WTC11 (cell line): ENCODE measurements at regions not wholly inside any gene's neighbourhood (a gene's known extent, or its start where the extent isn't known, plus 50 kb on each side); places are given as distances from the start of the nearest gene placed in this dataset.

ENCODE experiments used
- ATAC-seq: fragments of 200-7000 bp; cut with Tn5 transposase; 2 replicates; pipeline ENCODE4 v1.10.0; 2021; ENCODE audit warnings: mild to moderate bottlenecking, moderate library complexity
- CTCF ChIA-PET: fragments of 300-600 bp; sonication (Branson Sonifier 250); formaldehyde crosslinking; loops from one replicate; lab custom pipeline; 2021; ENCODE audit warnings: antibody characterized with exemption; lab: Charles Lee
- POLR2A ChIA-PET: fragments of 350-600 bp; sonication (Branson Sonifier 250); formaldehyde crosslinking; loops from one replicate; lab custom pipeline; 2021; ENCODE audit warnings: antibody characterized with exemption; lab: Charles Lee
- DNase-seq: peaks from one replicate; pipeline ENCODE4 v3.0.0; 2021; ENCODE audit warnings: low spot score
- H3K27ac Mint-ChIP-seq: 2 replicates; pipeline ENCODE4 v1.8.0; 2021; ENCODE audit warnings: mixed read lengths
- H3K27me3 Mint-ChIP-seq: 2 replicates; pipeline ENCODE4 v1.8.0; 2021; ENCODE audit warnings: low read depth, mild to moderate bottlenecking, moderate library complexity, mixed read lengths
- H3K36me3 Mint-ChIP-seq: 2 replicates; pipeline ENCODE4 v1.8.0; 2021; ENCODE audit warnings: mixed read lengths
- H3K4me1 Mint-ChIP-seq: 2 replicates; pipeline ENCODE4 v1.8.0; 2022; ENCODE audit warnings: mixed read lengths
- H3K4me3 Mint-ChIP-seq: 2 replicates; pipeline ENCODE4 v1.8.0; 2021; ENCODE audit warnings: mild to moderate bottlenecking, moderate library complexity, mixed read lengths
- H3K9me3 Mint-ChIP-seq: 2 replicates; pipeline ENCODE4 v1.8.0; 2021; ENCODE audit warnings: mixed read lengths
- CBFB ChIP-seq: sonication (generic); formaldehyde crosslinking; IDR thresholded peaks from 2 replicates; pipeline ENCODE4 v1.8.1; 2022; ENCODE audit warnings: mild to moderate bottlenecking, low read depth, missing genetic modification reagents
- CREM ChIP-seq: sonication (generic); formaldehyde crosslinking; IDR thresholded peaks from 2 replicates; pipeline ENCODE4 v1.8.1; 2022; ENCODE audit warnings: mild to moderate bottlenecking, missing genetic modification reagents, moderate library complexity
- EMX1 ChIP-seq: fragments of 250-450 bp; sonication (Bioruptor Pico); IDR thresholded peaks from 2 replicates; pipeline ENCODE4 v1.8.0; 2021; ENCODE audit warnings: mild to moderate bottlenecking
- FOXK1 ChIP-seq: sonication (generic); formaldehyde crosslinking; IDR thresholded peaks from 2 replicates; pipeline ENCODE4 v1.8.0; 2022; ENCODE audit warnings: mild to moderate bottlenecking, moderate library complexity, missing genetic modification reagents
- GRHL2 ChIP-seq: fragments of 250-450 bp; sonication (Bioruptor Pico); IDR thresholded peaks from 2 replicates; pipeline ENCODE4 v1.8.0; 2022; ENCODE audit warnings: mild to moderate bottlenecking, moderate library complexity; ENCODE audit not compliant: insufficient replicate concordance, severe bottlenecking
- JAZF1 ChIP-seq: fragments of 250-450 bp; sonication (Bioruptor Pico); IDR thresholded peaks from 2 replicates; pipeline ENCODE4 v1.9.0; 2021; ENCODE audit warnings: moderate library complexity, mild to moderate bottlenecking, inconsistent platforms
- NR1H2 ChIP-seq: sonication (generic); formaldehyde crosslinking; IDR thresholded peaks from 2 replicates; pipeline ENCODE4 v1.9.0; 2021; ENCODE audit warnings: mild to moderate bottlenecking, moderate library complexity, missing genetic modification reagents
- NR3C1 ChIP-seq: sonication (generic); formaldehyde crosslinking; conservative IDR thresholded peaks from 2 replicates; pipeline ENCODE4 v1.8.1; 2023; ENCODE audit warnings: low read depth, mild to moderate bottlenecking, missing genetic modification reagents
- PRRX2 ChIP-seq: fragments of 250-450 bp; sonication (Bioruptor Pico); IDR thresholded peaks from 2 replicates; pipeline ENCODE4 v1.8.0; 2021; ENCODE audit warnings: mild to moderate bottlenecking
- RELA ChIP-seq: sonication (generic); formaldehyde crosslinking; IDR thresholded peaks from 2 replicates; pipeline ENCODE4 v1.8.1; 2022; ENCODE audit warnings: missing genetic modification reagents, mild to moderate bottlenecking, borderline replicate concordance
- SMAD3 ChIP-seq: sonication (generic); formaldehyde crosslinking; IDR thresholded peaks from 2 replicates; pipeline ENCODE4 v1.8.0; 2022; ENCODE audit warnings: missing genetic modification reagents, mild to moderate bottlenecking, borderline replicate concordance
- SOX15 ChIP-seq: fragments of 250-450 bp; sonication (Bioruptor Pico); IDR thresholded peaks from 2 replicates; pipeline ENCODE4 v1.9.0; 2021; ENCODE audit warnings: mild to moderate bottlenecking
- TEAD4 ChIP-seq: sonication (generic); formaldehyde crosslinking; IDR thresholded peaks from 2 replicates; pipeline ENCODE4 v1.8.0; 2022; ENCODE audit warnings: mild to moderate bottlenecking, missing genetic modification reagents
- ZBTB21 ChIP-seq: sonication (generic); formaldehyde crosslinking; IDR thresholded peaks from 2 replicates; pipeline ENCODE4 v1.8.1; 2023; ENCODE audit warnings: mild to moderate bottlenecking, missing genetic modification reagents, borderline replicate concordance
- ZNF219 ChIP-seq: sonication (generic); formaldehyde crosslinking; IDR thresholded peaks from 2 replicates; pipeline ENCODE4 v1.8.0; 2023; ENCODE audit warnings: missing genetic modification reagents, mild to moderate bottlenecking, borderline replicate concordance
- ZNF263 ChIP-seq: sonication (generic); formaldehyde crosslinking; IDR thresholded peaks from 2 replicates; pipeline ENCODE4 v1.8.1; 2022; ENCODE audit warnings: low read depth, mild to moderate bottlenecking, moderate library complexity, missing genetic modification reagents
- TF ChIP-seq, protein P1 (sequence below): sonication (generic); formaldehyde crosslinking; IDR thresholded peaks from 2 replicates; pipeline ENCODE4 v1.8.1; 2022; ENCODE audit warnings: missing genetic modification reagents, borderline replicate concordance
- TF ChIP-seq, protein P2 (sequence below): sonication (generic); formaldehyde crosslinking; IDR thresholded peaks from 2 replicates; pipeline ENCODE4 v1.8.0; 2022; ENCODE audit warnings: mild to moderate bottlenecking, missing genetic modification reagents
- TF ChIP-seq, protein P3 (sequence below): fragments of 250-450 bp; sonication (Bioruptor Pico); IDR thresholded peaks from 2 replicates; pipeline ENCODE4 v2.1.2; 2022; ENCODE audit warnings: mild to moderate bottlenecking, moderate library complexity
- TF ChIP-seq, protein P4 (sequence below): sonication (generic); formaldehyde crosslinking; conservative IDR thresholded peaks from 2 replicates; pipeline ENCODE4 v1.8.1; 2023; ENCODE audit warnings: mild to moderate bottlenecking, low read depth, missing genetic modification reagents, moderate library complexity
- TF ChIP-seq, protein P5 (sequence below): sonication (generic); formaldehyde crosslinking; IDR thresholded peaks from 2 replicates; pipeline ENCODE4 v1.8.0; 2022; ENCODE audit warnings: mild to moderate bottlenecking, missing genetic modification reagents
- TF ChIP-seq, protein P6 (sequence below): sonication (generic); formaldehyde crosslinking; IDR thresholded peaks from 2 replicates; pipeline ENCODE4 v1.8.1; 2023; ENCODE audit warnings: mild to moderate bottlenecking, missing genetic modification reagents, moderate library complexity
- TF ChIP-seq, protein P7 (sequence below): sonication (generic); formaldehyde crosslinking; IDR thresholded peaks from 2 replicates; pipeline ENCODE4 v1.8.0; 2022; ENCODE audit warnings: missing genetic modification reagents

DNA sequence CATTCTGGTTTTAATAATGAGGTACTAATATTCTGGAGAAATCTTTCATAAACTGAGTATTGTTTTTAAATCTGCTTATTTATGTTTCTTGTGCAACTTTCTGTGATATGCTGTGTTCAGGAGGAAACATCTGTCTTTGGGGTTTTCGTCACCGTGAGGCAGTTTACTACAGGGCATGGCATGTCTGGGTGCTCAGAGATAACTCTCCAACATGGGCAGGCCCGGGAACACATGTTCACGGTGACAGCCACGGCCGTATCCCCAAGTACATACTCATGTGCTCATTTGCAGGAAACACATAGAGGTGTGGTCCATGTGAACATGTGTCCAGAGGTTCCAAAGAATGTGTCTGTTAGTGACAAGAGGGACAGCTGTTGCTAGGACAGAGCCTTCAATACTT lies 62.1 kb upstream of the CNKSR3 start:
- Mint-ChIP-seq H3K9me3 (no peaks in the 10 kb centered on the region), H3K36me3 (no peaks in the 10 kb centered on the region), H3K4me3 (no peak overlapping the region), H3K4me1 (no peaks in the 10 kb centered on the region), H3K27me3 (no peaks in the 10 kb centered on the region), H3K27ac (no peak overlapping the region)
- CTCF ChIA-PET, result interaction anchor here (1.1 kb wide), 1 partner anchor 103 kb away, joined by 3 read pairs; no protein-coding TSS in a partner anchor
- POLR2A ChIA-PET, result no interaction called here
- no peak for ATAC-seq
- no peak for DNase-seq
- TF ChIP-seq TEAD4 (CRISPR knock-in tag), result no peak
- TF ChIP-seq CREM, result no peak
- TF ChIP-seq NR1H2 (CRISPR knock-in tag), result no peak
- no peak for TF ChIP-seq NR3C1 (CRISPR knock-in tag)
- TF ChIP-seq ZBTB21 (CRISPR knock-in tag), result no peak
- no peak for TF ChIP-seq ZNF263 (CRISPR knock-in tag)
- TF ChIP-seq FOXK1 (CRISPR knock-in tag), result no peak
- no peak for TF ChIP-seq GRHL2 (CRISPR knock-in tag)
- TF ChIP-seq, protein P1, sequence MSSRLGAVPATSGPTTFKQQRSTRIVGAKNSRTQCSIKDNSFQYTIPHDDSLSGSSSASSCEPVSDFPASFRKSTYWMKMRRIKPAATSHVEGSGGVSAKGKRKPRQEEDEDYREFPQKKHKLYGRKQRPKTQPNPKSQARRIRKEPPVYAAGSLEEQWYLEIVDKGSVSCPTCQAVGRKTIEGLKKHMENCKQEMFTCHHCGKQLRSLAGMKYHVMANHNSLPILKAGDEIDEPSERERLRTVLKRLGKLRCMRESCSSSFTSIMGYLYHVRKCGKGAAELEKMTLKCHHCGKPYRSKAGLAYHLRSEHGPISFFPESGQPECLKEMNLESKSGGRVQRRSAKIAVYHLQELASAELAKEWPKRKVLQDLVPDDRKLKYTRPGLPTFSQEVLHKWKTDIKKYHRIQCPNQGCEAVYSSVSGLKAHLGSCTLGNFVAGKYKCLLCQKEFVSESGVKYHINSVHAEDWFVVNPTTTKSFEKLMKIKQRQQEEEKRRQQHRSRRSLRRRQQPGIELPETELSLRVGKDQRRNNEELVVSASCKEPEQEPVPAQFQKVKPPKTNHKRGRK (CRISPR knock-in tag), result no peak
- TF ChIP-seq PRRX2 (CRISPR knock-in tag), result no peak
- TF ChIP-seq EMX1 (CRISPR knock-in tag), result no peak
- TF ChIP-seq, protein P2, sequence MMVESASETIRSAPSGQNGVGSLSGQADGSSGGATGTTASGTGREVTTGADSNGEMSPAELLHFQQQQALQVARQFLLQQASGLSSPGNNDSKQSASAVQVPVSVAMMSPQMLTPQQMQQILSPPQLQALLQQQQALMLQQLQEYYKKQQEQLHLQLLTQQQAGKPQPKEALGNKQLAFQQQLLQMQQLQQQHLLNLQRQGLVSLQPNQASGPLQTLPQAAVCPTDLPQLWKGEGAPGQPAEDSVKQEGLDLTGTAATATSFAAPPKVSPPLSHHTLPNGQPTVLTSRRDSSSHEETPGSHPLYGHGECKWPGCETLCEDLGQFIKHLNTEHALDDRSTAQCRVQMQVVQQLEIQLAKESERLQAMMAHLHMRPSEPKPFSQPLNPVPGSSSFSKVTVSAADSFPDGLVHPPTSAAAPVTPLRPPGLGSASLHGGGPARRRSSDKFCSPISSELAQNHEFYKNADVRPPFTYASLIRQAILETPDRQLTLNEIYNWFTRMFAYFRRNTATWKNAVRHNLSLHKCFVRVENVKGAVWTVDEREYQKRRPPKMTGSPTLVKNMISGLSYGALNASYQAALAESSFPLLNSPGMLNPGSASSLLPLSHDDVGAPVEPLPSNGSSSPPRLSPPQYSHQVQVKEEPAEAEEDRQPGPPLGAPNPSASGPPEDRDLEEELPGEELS, result no peak
- TF ChIP-seq, protein P3, sequence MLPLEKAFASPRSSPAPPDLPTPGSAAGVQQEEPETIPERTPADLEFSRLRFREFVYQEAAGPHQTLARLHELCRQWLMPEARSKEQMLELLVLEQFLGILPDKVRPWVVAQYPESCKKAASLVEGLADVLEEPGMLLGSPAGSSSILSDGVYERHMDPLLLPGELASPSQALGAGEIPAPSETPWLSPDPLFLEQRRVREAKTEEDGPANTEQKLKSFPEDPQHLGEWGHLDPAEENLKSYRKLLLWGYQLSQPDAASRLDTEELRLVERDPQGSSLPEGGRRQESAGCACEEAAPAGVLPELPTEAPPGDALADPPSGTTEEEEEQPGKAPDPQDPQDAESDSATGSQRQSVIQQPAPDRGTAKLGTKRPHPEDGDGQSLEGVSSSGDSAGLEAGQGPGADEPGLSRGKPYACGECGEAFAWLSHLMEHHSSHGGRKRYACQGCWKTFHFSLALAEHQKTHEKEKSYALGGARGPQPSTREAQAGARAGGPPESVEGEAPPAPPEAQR, result no peak
- TF ChIP-seq, protein P4, sequence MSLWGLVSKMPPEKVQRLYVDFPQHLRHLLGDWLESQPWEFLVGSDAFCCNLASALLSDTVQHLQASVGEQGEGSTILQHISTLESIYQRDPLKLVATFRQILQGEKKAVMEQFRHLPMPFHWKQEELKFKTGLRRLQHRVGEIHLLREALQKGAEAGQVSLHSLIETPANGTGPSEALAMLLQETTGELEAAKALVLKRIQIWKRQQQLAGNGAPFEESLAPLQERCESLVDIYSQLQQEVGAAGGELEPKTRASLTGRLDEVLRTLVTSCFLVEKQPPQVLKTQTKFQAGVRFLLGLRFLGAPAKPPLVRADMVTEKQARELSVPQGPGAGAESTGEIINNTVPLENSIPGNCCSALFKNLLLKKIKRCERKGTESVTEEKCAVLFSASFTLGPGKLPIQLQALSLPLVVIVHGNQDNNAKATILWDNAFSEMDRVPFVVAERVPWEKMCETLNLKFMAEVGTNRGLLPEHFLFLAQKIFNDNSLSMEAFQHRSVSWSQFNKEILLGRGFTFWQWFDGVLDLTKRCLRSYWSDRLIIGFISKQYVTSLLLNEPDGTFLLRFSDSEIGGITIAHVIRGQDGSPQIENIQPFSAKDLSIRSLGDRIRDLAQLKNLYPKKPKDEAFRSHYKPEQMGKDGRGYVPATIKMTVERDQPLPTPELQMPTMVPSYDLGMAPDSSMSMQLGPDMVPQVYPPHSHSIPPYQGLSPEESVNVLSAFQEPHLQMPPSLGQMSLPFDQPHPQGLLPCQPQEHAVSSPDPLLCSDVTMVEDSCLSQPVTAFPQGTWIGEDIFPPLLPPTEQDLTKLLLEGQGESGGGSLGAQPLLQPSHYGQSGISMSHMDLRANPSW (CRISPR knock-in tag), result no peak

DNA sequence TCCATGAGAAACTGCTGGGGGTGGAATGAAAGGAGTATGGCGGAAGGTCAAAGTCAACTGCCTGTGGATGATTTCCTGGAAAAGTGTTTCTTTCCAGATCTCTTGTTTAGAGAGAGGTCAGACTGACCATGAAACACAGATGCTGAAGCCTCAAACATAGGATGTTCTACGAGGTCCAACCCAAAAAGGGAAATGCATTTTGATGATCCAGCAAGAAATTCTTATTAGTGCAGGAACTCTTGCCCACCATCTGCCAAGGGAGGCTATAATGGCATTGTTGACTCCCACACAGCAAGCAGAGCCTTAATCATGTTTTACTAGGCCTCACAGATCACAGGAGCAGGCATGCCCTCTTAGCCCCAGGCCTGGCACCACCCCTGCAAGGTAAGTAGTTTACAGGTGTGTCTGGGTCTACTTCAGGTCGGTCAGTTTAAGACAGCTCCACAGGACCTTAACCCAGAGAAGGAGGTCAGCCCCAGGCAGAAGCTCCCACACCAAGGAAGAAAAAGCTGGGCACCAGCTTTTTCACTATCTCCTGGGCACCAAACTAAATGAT lies 67.6 kb upstream of the CNKSR3 start:
- Mint-ChIP-seq H3K4me3 (no peak overlapping the region), H3K9me3 (peaks cover 10% of the 10 kb centered on the region), H3K27ac (no peak overlapping the region), H3K4me1 (peaks cover 11% of the 10 kb centered on the region), H3K27me3 (no peaks in the 10 kb centered on the region; the same call in 1 of the 2 replicates), H3K36me3 (0 out of 2 replicates have a peak, but pooled peaks cover 4% of the 10 kb centered on the region)
- ChIA-PET POLR2A (no interaction called here), CTCF (interaction anchor here (1.3 kb wide), 1 partner anchor 98 kb away, joined by 3 read pairs; no protein-coding TSS in a partner anchor)
- ATAC-seq (no peak), DNase-seq (no peak)
- no peak for TF ChIP-seq SMAD3 (CRISPR knock-in tag)
- TF ChIP-seq SOX15 (CRISPR knock-in tag), result no peak
- TF ChIP-seq, protein P5, sequence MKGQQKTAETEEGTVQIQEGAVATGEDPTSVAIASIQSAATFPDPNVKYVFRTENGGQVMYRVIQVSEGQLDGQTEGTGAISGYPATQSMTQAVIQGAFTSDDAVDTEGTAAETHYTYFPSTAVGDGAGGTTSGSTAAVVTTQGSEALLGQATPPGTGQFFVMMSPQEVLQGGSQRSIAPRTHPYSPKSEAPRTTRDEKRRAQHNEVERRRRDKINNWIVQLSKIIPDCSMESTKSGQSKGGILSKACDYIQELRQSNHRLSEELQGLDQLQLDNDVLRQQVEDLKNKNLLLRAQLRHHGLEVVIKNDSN, result no peak
- TF ChIP-seq EMX1 (CRISPR knock-in tag), result no peak
- no peak for TF ChIP-seq PRRX2 (CRISPR knock-in tag)
- TF ChIP-seq JAZF1 (CRISPR knock-in tag), result no peak
- TF ChIP-seq, protein P6, sequence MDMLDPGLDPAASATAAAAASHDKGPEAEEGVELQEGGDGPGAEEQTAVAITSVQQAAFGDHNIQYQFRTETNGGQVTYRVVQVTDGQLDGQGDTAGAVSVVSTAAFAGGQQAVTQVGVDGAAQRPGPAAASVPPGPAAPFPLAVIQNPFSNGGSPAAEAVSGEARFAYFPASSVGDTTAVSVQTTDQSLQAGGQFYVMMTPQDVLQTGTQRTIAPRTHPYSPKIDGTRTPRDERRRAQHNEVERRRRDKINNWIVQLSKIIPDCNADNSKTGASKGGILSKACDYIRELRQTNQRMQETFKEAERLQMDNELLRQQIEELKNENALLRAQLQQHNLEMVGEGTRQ, result no peak
- TF ChIP-seq ZNF219 (CRISPR knock-in tag), result no peak
- TF ChIP-seq RELA, result no peak
- TF ChIP-seq, protein P7, sequence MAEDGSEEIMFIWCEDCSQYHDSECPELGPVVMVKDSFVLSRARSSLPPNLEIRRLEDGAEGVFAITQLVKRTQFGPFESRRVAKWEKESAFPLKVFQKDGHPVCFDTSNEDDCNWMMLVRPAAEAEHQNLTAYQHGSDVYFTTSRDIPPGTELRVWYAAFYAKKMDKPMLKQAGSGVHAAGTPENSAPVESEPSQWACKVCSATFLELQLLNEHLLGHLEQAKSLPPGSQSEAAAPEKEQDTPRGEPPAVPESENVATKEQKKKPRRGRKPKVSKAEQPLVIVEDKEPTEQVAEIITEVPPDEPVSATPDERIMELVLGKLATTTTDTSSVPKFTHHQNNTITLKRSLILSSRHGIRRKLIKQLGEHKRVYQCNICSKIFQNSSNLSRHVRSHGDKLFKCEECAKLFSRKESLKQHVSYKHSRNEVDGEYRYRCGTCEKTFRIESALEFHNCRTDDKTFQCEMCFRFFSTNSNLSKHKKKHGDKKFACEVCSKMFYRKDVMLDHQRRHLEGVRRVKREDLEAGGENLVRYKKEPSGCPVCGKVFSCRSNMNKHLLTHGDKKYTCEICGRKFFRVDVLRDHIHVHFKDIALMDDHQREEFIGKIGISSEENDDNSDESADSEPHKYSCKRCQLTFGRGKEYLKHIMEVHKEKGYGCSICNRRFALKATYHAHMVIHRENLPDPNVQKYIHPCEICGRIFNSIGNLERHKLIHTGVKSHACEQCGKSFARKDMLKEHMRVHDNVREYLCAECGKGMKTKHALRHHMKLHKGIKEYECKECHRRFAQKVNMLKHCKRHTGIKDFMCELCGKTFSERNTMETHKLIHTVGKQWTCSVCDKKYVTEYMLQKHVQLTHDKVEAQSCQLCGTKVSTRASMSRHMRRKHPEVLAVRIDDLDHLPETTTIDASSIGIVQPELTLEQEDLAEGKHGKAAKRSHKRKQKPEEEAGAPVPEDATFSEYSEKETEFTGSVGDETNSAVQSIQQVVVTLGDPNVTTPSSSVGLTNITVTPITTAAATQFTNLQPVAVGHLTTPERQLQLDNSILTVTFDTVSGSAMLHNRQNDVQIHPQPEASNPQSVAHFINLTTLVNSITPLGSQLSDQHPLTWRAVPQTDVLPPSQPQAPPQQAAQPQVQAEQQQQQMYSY (CRISPR knock-in tag), result no peak
- no peak for TF ChIP-seq CBFB (CRISPR knock-in tag)
